ENCODE measurements at regions not wholly inside any gene's neighbourhood (a gene's known extent, or its start where the extent isn't known, plus 50 kb on each side); places are given as distances from the start of the nearest gene placed in this dataset.

- TF ChIP-seq HOXC10 (CRISPR knock-in tag; IDR thresholded peaks at IDR 0.05) (no peak), CTCF (tag by site-specific recombination; IDR thresholded peaks at IDR 0.05) (no peak), PATZ1 (tag by site-specific recombination; IDR thresholded peaks at IDR 0.05) (no peak), ZNF510 (tag by site-specific recombination; IDR thresholded peaks at IDR 0.05; ENCODE audit: insufficient replicate concordance) (no peak), PRDM4 (tag by site-specific recombination; IDR thresholded peaks at IDR 0.05) (no peak)
Measured at GRCh38 chr1:161421456-161421855, 53.8 kb upstream of the CFAP126 start.

All from HEK293 (cell line).